Muscle layer of colon (tissue), 2 donors: ENCODE measurements at regions not wholly inside any gene's neighbourhood (a gene's known extent, or its start where the extent isn't known, plus 50 kb on each side); places are given as distances from the start of the nearest gene placed in this dataset.

Source experiments
- H3K27ac ChIP-seq: one replicate; pipeline ENCODE4 v1.7.0; 2013; ENCODE audit warnings: low read depth, mild to moderate bottlenecking, low read length, moderate library complexity
- H3K27me3 ChIP-seq, 2 donors: one replicate each; pipeline ENCODE4 v1.7.0; 2013; ENCODE audit warnings: low read length in 2 of 2, mild to moderate bottlenecking in 2 of 2; ENCODE audit not compliant: insufficient read depth in 2 of 2, control insufficient read depth in 1 of 2
- H3K36me3 ChIP-seq: one replicate; pipeline ENCODE4 v1.7.0; 2013; ENCODE audit warnings: mild to moderate bottlenecking, low read length; ENCODE audit not compliant: insufficient read depth
- H3K4me1 ChIP-seq: one replicate; pipeline ENCODE4 v1.7.0; 2013; ENCODE audit warnings: mild to moderate bottlenecking, low read length; ENCODE audit not compliant: insufficient read depth
- H3K4me3 ChIP-seq, 2 donors: one replicate each; pipeline ENCODE4 v1.7.0; 2013; ENCODE audit warnings: low read length in 2 of 2, low read depth in 1 of 2, mild to moderate bottlenecking in 1 of 2, moderate library complexity in 1 of 2
- H3K9ac ChIP-seq: one replicate; pipeline ENCODE4 v1.7.0; 2013; ENCODE audit warnings: low read length
- H3K9me3 ChIP-seq: one replicate; pipeline ENCODE4 v1.7.0; 2013; ENCODE audit warnings: mild to moderate bottlenecking, low read length
- donor health status: abdominal sarcoma.
- donor health status: Adenocarcinoma of cecum.

DNA sequence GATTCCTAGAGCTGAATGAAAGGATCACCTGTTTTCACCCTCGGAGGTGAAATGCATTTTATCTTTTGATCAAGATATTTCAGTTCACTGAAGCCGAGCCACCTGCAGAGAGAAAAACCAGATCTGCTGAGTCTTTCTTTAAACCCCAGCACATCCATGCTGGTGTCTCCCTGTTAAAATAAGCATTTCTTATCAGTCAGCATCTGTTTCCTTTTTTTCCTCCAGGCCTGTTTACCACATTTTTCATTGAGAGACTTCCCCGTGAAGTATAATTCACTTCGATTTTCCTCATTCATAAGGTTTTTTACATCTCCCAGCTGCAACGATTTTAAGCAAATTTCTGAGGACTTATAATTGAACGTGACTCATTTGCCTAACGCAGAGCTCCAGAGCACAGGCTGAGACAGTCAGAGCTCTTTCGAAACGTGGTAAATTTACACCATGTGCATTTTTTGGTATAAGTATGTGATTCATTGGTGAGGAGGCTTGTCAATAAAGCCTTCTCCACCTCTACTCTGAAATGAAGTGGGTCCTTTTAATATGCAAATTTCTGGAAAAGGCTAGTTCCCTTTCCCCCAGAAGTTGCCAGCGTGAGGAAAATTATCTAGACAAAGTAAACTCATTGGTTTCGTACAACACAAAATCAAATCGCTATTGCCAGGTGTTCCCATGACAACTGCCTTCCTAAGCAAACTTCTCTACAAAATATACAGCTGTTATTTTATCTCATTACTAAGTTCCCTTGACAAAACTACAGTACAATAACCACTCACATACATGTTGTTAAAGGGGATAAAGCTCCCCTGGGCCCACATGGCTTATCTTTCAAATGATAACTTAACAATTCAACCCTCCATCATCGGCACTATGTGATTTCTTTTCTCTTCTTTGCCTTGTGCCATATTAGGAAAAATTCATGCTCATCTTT lies 374.8 kb upstream of the AKR1E2 start:
- Histone ChIP-seq H3K9me3 (no peaks in the 10 kb centered on the region), H3K4me1 (peaks cover 6% of the 10 kb centered on the region), H3K27ac (no peak overlapping the region), H3K27me3 (no peaks in the 10 kb centered on the region), H3K36me3 (no peaks in the 10 kb centered on the region), H3K9ac (no peak overlapping the region), H3K4me3 (no peak overlapping the region)

DNA sequence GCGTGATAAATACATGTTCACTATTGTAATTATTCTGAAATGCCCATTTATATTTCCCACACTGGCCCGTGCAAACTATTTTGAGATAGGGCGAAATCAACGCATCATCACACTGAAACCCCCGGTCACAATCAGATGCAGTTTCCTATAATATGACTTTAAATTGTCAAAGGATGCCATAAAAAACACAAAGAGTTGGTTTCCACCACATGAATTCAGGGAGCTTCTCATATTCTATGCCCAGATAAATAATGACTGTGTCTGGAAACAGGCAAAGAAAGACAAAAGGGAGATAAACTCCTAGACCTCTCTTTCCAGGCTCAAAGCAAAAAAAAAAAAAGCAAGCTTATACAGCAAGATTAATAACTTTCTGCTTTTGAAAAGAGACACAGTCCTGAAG lies 375.8 kb upstream of the AKR1E2 start:
- Histone ChIP-seq H3K4me1 (peaks cover 6% of the 10 kb centered on the region), H3K9me3 (no peaks in the 10 kb centered on the region), H3K36me3 (no peaks in the 10 kb centered on the region), H3K27me3 (no peaks in the 10 kb centered on the region), H3K4me3 (no peak overlapping the region), H3K27ac (no peak overlapping the region), H3K9ac (no peak overlapping the region)

DNA sequence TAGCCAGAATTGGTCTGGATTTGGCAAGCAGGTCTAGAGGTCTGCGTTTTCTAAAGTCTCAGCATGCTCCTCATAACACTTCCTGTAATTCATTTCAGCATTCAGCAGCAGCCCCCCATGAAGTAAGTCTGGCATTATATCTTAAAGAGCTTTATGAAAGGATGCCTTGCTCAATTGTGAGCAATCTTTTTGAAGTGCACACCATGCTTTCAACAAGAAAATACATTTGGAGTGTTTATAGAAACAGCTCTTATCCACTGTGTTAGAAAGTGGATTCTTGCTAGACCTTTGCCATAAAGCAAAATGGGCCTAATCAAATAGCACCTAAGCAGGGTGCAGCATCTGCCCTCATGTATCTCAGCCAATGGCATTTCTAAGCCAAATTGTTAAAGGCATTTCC lies 378.0 kb upstream of the AKR1E2 start:
- Histone ChIP-seq H3K27me3 (no peaks in the 10 kb centered on the region), H3K4me1 (peaks cover 6% of the 10 kb centered on the region), H3K9me3 (no peaks in the 10 kb centered on the region), H3K9ac (no peak overlapping the region), H3K4me3 (no peak overlapping the region), H3K36me3 (no peaks in the 10 kb centered on the region), H3K27ac (no peak overlapping the region)

DNA sequence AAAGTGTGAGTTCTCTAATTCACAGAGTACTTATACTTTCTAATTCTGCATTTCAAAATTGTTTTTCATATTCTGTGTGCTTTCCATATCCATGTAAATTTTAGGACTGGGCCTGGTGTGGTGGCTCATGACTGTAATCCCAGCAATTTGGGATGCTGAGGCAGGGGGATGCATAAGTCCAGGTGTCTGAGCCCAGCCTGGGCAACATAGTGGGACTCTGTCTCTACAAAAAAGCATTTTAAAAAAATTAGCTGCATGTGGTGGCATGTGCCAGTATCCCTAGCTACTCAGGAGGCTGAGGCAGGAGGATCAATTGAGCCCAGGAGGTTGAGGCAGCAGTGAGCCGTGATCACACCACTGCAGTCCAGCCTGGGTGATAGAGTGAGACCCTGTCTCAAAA lies 382.6 kb upstream of the AKR1E2 start:
- peak overlapping the region in 1 of 2 donors; percentile 7 for H3K4me3 ChIP-seq
- H3K27ac ChIP-seq: no peak overlapping the region
- H3K27me3 ChIP-seq: no peaks in the 10 kb centered on the region
- peaks cover 6% of the 10 kb centered on the region for H3K4me1 ChIP-seq
- no peak overlapping the region for H3K9ac ChIP-seq
- no peaks in the 10 kb centered on the region for H3K36me3 ChIP-seq
- H3K9me3 ChIP-seq: no peaks in the 10 kb centered on the region

- Histone ChIP-seq H3K36me3 (no peaks in the 10 kb centered on the region), H3K9me3 (no peaks in the 10 kb centered on the region), H3K4me3 (no peak overlapping the region), H3K9ac (no peak overlapping the region), H3K27ac (no peak overlapping the region), H3K27me3 (no peaks in the 10 kb centered on the region), H3K4me1 (no peaks in the 10 kb centered on the region)
Observed at GRCh38 chr10:4442296-4442695, 383.7 kb upstream of the AKR1E2 start.

- Histone ChIP-seq H3K4me1 (no peaks in the 10 kb centered on the region), H3K27ac (no peak overlapping the region), H3K36me3 (no peaks in the 10 kb centered on the region), H3K9me3 (no peaks in the 10 kb centered on the region), H3K9ac (no peak overlapping the region), H3K4me3 (no peak overlapping the region), H3K27me3 (no peaks in the 10 kb centered on the region)
Observed at GRCh38 chr10:4440260-4440659, 385.7 kb upstream of the AKR1E2 start.

DNA sequence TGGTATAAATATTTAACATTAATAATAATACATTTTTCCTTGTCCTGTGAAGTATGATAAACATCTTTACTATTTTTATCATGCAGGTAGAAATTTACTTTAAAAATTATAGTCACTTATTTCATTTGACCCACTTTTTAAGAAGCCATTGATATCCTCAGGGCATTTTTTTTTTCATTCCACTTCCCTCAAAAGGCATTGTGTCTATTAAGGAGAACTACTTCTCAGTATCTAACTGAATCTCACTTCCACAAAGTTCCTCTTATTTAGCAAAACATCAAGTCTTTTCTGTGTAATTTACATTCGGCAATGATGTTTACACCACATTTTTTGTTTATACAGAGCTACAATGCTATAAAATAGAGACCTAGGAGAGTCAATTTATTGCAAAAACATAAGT lies 388.2 kb upstream of the AKR1E2 start:
- H3K27ac ChIP-seq: no peak overlapping the region
- no peaks in the 10 kb centered on the region for H3K27me3 ChIP-seq
- no peaks in the 10 kb centered on the region for H3K9me3 ChIP-seq
- no peak overlapping the region for H3K9ac ChIP-seq
- no peaks in the 10 kb centered on the region for H3K4me1 ChIP-seq
- H3K4me3 ChIP-seq: no peak overlapping the region
- H3K36me3 ChIP-seq: no peaks in the 10 kb centered on the region

DNA sequence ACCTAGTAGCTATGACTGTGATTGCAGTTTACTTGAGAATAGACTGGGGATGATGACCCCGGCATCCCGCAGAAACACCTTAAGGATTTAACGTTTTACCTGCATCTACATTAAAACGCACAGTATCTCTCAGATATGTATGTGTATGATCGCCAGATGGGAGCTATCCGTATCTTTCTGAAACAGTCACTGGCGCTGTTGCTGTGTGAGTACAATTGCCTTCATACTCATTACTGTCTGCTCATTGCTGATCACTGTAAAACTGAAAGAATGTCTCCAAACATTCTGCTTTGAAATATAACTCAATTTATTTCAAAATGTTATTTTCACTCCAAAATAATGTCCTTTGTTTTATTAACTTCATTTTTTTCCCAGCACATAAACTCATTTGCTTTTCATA lies 388.9 kb upstream of the AKR1E2 start:
- no peaks in the 10 kb centered on the region for H3K9me3 ChIP-seq
- H3K27ac ChIP-seq: no peak overlapping the region

GRCh38 chr10:4436103-4436502 lies 389.9 kb upstream of the AKR1E2 start:
- Histone ChIP-seq H3K36me3 (no peaks in the 10 kb centered on the region), H3K27me3 (no peaks in the 10 kb centered on the region), H3K27ac (no peak overlapping the region)

More for the DNA sequence above, 388.9 kb upstream of the AKR1E2 start:
- Histone ChIP-seq H3K9ac (no peak overlapping the region), H3K36me3 (no peaks in the 10 kb centered on the region), H3K4me1 (no peaks in the 10 kb centered on the region), H3K27me3 (no peaks in the 10 kb centered on the region), H3K4me3 (no peak overlapping the region)

GRCh38 chr10:4434516-4435071 lies 391.4 kb upstream of the AKR1E2 start:
- H3K4me3 ChIP-seq: no peak overlapping the region
- H3K27me3 ChIP-seq: no peaks in the 10 kb centered on the region
- H3K9me3 ChIP-seq: no peaks in the 10 kb centered on the region
- no peaks in the 10 kb centered on the region for H3K36me3 ChIP-seq
- H3K9ac ChIP-seq: no peak overlapping the region
- no peaks in the 10 kb centered on the region for H3K4me1 ChIP-seq
- no peak overlapping the region for H3K27ac ChIP-seq

More at GRCh38 chr10:4436103-4436502, 389.9 kb upstream of the AKR1E2 start:
- Histone ChIP-seq H3K9me3 (no peaks in the 10 kb centered on the region), H3K4me1 (no peaks in the 10 kb centered on the region), H3K9ac (no peak overlapping the region), H3K4me3 (no peak overlapping the region)

GRCh38 chr10:4434105-4434504 lies 391.9 kb upstream of the AKR1E2 start:
- Histone ChIP-seq H3K4me3 (no peak overlapping the region), H3K27me3 (no peaks in the 10 kb centered on the region), H3K9me3 (no peaks in the 10 kb centered on the region), H3K9ac (no peak overlapping the region), H3K27ac (no peak overlapping the region), H3K4me1 (no peaks in the 10 kb centered on the region), H3K36me3 (no peaks in the 10 kb centered on the region)
